ENCODE measurements at regions not wholly inside any gene's neighbourhood (a gene's known extent, or its start where the extent isn't known, plus 50 kb on each side); places are given as distances from the start of the nearest gene placed in this dataset.

DNA sequence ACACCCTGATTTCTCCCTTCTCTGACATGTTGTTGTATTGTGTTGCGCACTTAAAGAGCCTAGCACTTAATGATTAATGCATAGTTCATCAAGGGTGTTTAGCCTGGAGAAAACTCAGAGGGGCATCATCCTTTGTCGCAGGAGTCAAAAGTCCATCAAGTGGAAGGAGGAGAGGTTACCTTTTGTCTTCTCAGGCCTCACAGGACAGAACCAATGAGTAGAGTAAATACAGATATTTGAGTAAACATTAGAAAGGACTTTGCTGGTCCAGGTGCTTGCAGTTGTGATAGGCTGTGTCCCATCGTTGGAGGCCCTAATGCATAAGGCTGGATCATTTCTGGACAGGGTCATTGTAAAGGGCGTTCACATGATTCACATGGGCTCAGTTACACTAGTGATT lies 430.9 kb downstream of the PCNX1 start:
- no peak overlapping the region for H3K4me3 ChIP-seq (ENCODE audit: low read depth in 1 of 2, low read length in 1 of 2)
- peak overlapping the region; percentile 56 for H3K27ac ChIP-seq
- H3K4me1 ChIP-seq (ENCODE audit: control insufficient read depth in 1 of 2, insufficient read depth in 1 of 2, low read depth in 1 of 2, low read length in 1 of 2) = peaks cover 51 to 55% of the 10 kb centered on the region in 2 experiments
- H3K27me3 ChIP-seq = no peaks in the 10 kb centered on the region
- H3K36me3 ChIP-seq = no peaks in the 10 kb centered on the region
- no peaks in the 10 kb centered on the region for H3K9me3 ChIP-seq
- TF ChIP-seq CTCF (IDR thresholded peaks at IDR 0.05) = no peak

DNA sequence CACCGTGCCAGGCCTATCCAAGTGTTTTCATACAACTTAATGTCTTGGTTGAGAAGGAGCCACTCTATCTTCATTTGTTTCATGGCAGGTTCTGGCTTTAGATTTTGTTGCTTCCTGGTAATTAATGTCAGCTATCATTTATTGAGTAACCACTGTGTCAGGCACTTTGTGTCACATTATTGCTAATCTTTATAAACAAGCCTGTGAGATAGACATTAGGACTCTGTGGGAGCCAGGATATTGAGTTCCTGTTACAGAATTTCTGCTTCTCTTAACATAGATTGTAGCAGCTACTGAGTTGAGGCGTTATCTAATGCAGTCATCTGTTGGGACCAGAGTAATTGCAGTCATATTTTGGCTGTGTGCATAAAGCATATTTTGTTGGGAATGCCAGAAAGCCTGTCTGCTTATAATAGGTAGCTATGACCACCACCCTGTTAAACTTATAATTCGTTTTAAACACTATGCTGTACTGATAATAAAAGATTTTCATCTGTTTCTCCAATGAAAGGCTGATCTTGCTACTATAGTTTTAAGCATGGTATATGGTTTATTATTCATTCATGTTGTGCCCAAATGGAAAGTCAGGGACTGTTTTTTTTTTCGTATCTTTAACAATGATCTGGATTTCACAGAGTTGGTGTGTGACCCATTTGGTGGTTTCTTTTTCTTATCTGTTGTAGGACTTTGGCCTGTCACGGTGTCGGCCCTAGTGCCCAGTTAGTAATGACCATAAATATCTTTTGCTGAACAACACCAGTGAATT lies 432.6 kb downstream of the PCNX1 start:
- H3K27ac ChIP-seq = peak overlapping the region; percentile 93
- no peaks in the 10 kb centered on the region for H3K9me3 ChIP-seq
- no peaks in the 10 kb centered on the region for H3K36me3 ChIP-seq
- peak overlapping the region in 1 of 2 experiments; percentile 53 for H3K4me3 ChIP-seq (ENCODE audit: low read depth in 1 of 2, low read length in 1 of 2)
- peaks cover 51% of the 10 kb centered on the region in 2 experiments for H3K4me1 ChIP-seq (ENCODE audit: control insufficient read depth in 1 of 2, insufficient read depth in 1 of 2, low read depth in 1 of 2, low read length in 1 of 2)
- TF ChIP-seq CTCF (IDR thresholded peaks at IDR 0.05) = no peak
- H3K27me3 ChIP-seq = no peaks in the 10 kb centered on the region

DNA sequence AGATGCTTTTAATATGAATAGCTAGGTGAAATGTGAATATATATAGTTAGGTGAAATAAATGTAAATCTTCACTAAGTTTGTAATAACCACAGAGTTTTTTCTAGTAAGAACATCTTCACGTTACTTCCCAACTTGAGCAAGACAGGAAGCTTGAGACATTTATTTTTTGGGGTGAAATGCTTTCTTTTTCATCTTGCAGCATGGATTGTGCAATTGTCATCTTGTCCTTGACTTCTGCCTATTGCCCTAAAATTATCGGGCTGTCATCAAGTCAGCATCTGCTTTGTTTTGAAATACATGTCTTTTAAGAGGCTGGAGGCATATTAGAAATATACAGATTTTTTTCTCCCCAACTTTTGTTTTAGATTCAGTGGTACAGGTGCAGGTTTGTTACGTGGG lies 433.9 kb downstream of the PCNX1 start:
- Histone ChIP-seq H3K36me3 (no peaks in the 10 kb centered on the region), H3K9me3 (no peaks in the 10 kb centered on the region), H3K4me3 (ENCODE audit: low read depth in 1 of 2, low read length in 1 of 2) (peak overlapping the region; percentile 41 to 53), H3K27ac (peak overlapping the region; percentile 93), H3K27me3 (no peaks in the 10 kb centered on the region), H3K4me1 (ENCODE audit: control insufficient read depth in 1 of 2, insufficient read depth in 1 of 2, low read depth in 1 of 2, low read length in 1 of 2) (peaks cover 51 to 56% of the 10 kb centered on the region in 2 experiments)
- peak; percentile 11 for TF ChIP-seq CTCF (IDR thresholded peaks at IDR 0.05)

GRCh38 chr14:71343724-71344123 lies 436.5 kb downstream of the PCNX1 start:
- Histone ChIP-seq H3K4me1 (ENCODE audit: control insufficient read depth in 1 of 2, insufficient read depth in 1 of 2, low read depth in 1 of 2, low read length in 1 of 2) (peaks cover 46 to 48% of the 10 kb centered on the region in 2 experiments), H3K27me3 (no peaks in the 10 kb centered on the region), H3K9me3 (no peaks in the 10 kb centered on the region), H3K27ac (peak overlapping the region; percentile 93), H3K4me3 (ENCODE audit: low read depth in 1 of 2, low read length in 1 of 2) (no peak overlapping the region), H3K36me3 (no peaks in the 10 kb centered on the region)
- no peak for TF ChIP-seq CTCF (IDR thresholded peaks at IDR 0.05)

GRCh38 chr14:71344506-71344905 lies 437.2 kb downstream of the PCNX1 start:
- H3K9me3 ChIP-seq = no peaks in the 10 kb centered on the region
- no peaks in the 10 kb centered on the region for H3K27me3 ChIP-seq
- H3K27ac ChIP-seq = peak overlapping the region; percentile 93
- TF ChIP-seq CTCF (IDR thresholded peaks at IDR 0.05) = no peak
- H3K4me3 ChIP-seq (ENCODE audit: low read depth in 1 of 2, low read length in 1 of 2) = no peak overlapping the region
- no peaks in the 10 kb centered on the region for H3K36me3 ChIP-seq
- H3K4me1 ChIP-seq (ENCODE audit: control insufficient read depth in 1 of 2, insufficient read depth in 1 of 2, low read depth in 1 of 2, low read length in 1 of 2) = peaks cover 41 to 44% of the 10 kb centered on the region in 2 experiments
